Lung (tissue), 11 donors: ENCODE measurements at regions not wholly inside any gene's neighbourhood (a gene's known extent, or its start where the extent isn't known, plus 50 kb on each side); places are given as distances from the start of the nearest gene placed in this dataset.

Experiments
- ATAC-seq: fragments of 200-7000 bp; cut with Tn5 transposase; one replicate; pipeline ENCODE4 v1.9.1; 2020; ENCODE audit warnings: moderate number of reproducible peaks; ENCODE audit not compliant: insufficient read depth, low FRiP score
- DNase-seq, 3 donors: peaks; one replicate each; pipeline ENCODE4 v3.0.0-alpha.2; 2013 to 2017
- H3K27ac ChIP-seq, 2 donors: one replicate each; pipeline ENCODE4 v1.5.1; 2013; ENCODE audit warnings: mild to moderate bottlenecking in 2 of 2, moderate library complexity in 2 of 2, control low read depth in 1 of 2, inconsistent platforms in 1 of 2, low read depth in 1 of 2, low read length in 1 of 2
- H3K27me3 ChIP-seq, 3 donors: one replicate each; pipeline ENCODE4 v1.5.1; 2013; ENCODE audit warnings: low read length in 2 of 3; ENCODE audit not compliant: control insufficient read depth in 3 of 3, insufficient read depth in 3 of 3
- H3K36me3 ChIP-seq, 4 donors: one replicate each; pipeline ENCODE4 v1.5.1; 2013; ENCODE audit warnings: low read length in 4 of 4, mild to moderate bottlenecking in 1 of 4, moderate library complexity in 1 of 4; ENCODE audit not compliant: control insufficient read depth in 4 of 4, insufficient read depth in 4 of 4
- H3K4me1 ChIP-seq, 5 donors: one replicate each; pipeline ENCODE4 v1.5.1; 2013; ENCODE audit warnings: low read length in 5 of 5, mild to moderate bottlenecking in 2 of 5, moderate library complexity in 1 of 5; ENCODE audit not compliant: control insufficient read depth in 5 of 5, insufficient read depth in 5 of 5
- H3K4me3 ChIP-seq: one replicate; pipeline ENCODE4 v1.5.1; 2013; ENCODE audit warnings: mild to moderate bottlenecking, control low read depth, moderate library complexity
- H3K9ac ChIP-seq, 2 donors: one replicate each; pipeline ENCODE4 v1.5.1; 2013; ENCODE audit warnings: low read length in 2 of 2, control low read depth in 1 of 2; ENCODE audit not compliant: insufficient read depth in 1 of 2
- H3K9me3 ChIP-seq, 4 donors: one replicate each; pipeline ENCODE4 v1.5.1; 2013; ENCODE audit warnings: low read length in 3 of 4, mild to moderate bottlenecking in 1 of 4, moderate library complexity in 1 of 4; ENCODE audit not compliant: control insufficient read depth in 4 of 4, insufficient read depth in 3 of 4
- CTCF ChIP-seq: IDR thresholded peaks from 2 replicates; pipeline ENCODE4 v1.5.1; 2012; ENCODE audit warnings: mild to moderate bottlenecking; ENCODE audit errors: control extremely low read depth, extremely low read depth
- WGBS, 2 donors: extraction: QIAGEN DNeasy Blood & Tissue Kit; methylation state at CpG; one replicate each; pipeline ENCODE4 v1.1.7; 2013; 5-methylcytosine and 5-hydroxymethylcytosine counted together
- donor health status: control.
- donor health status: control.
- donor health status: Bipolar disorder and iron deficiency.
- donor health status: healthy.
- donor health status: DM: yes; HTN: yes; CAD: no.

- Histone ChIP-seq H3K4me1 (peaks cover 10 to 35% (median 16%) of the 10 kb centered on the region in 5 donors), H3K36me3 (no peaks in the 10 kb centered on the region), H3K9ac (no peak overlapping the region), H3K4me3 (no peak overlapping the region), H3K9me3 (no peaks in the 10 kb centered on the region), H3K27me3 (no peaks in the 10 kb centered on the region), H3K27ac (no peak overlapping the region)
- ATAC-seq: no peak
- 95 to 96% methylated on average over 7 of the region's 7 CpGs for WGBS, 2 donors
- no peak for DNase-seq
- TF ChIP-seq CTCF: no peak
Measured at GRCh38 chr11:86155200-86155844, 86.4 kb upstream of the PICALM start.

GRCh38 chr11:86153439-86153838 lies 84.6 kb upstream of the PICALM start:
- Histone ChIP-seq H3K9ac (no peak overlapping the region), H3K27me3 (no peaks in the 10 kb centered on the region), H3K4me3 (no peak overlapping the region), H3K9me3 (no peaks in the 10 kb centered on the region), H3K4me1 (peaks cover 8 to 34% (median 16%) of the 10 kb centered on the region in 5 donors), H3K27ac (no peak overlapping the region), H3K36me3 (no peaks in the 10 kb centered on the region)
- ATAC-seq: no peak
- TF ChIP-seq CTCF: no peak
- peak in 1 of 3 donors; percentile 23 for DNase-seq
- WGBS, 2 donors: 62 to 70% methylated on average over 1 of the region's 1 CpG

DNA sequence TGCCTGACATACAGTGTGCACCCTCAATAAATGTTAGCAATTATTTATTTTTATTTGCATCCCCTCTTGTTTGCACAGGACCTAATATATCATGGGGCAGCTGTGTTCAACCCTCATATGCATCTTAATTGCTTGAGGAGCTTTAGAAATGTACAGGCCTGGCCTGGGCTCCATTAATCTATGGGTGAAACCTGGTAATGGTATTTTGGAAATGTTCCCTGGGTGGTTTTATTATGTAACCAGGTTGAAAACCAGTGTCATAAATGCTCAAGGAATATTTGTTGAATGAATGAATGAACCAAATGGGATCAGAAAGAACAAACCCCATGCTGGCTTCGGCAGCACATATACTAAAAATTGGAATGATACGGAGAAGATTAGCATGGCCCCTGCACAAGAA lies 84.0 kb upstream of the PICALM start:
- Histone ChIP-seq H3K4me1 (peaks cover 8 to 38% (median 16%) of the 10 kb centered on the region in 5 donors), H3K9me3 (no peaks in the 10 kb centered on the region), H3K4me3 (no peak overlapping the region), H3K27ac (no peak overlapping the region), H3K9ac (no peak overlapping the region), H3K36me3 (no peaks in the 10 kb centered on the region), H3K27me3 (no peaks in the 10 kb centered on the region)
- 95 to 99% methylated on average over 2 of the region's 2 CpGs for WGBS, 2 donors
- DNase-seq (no peak), ATAC-seq (no peak)
- TF ChIP-seq CTCF: no peak
